Fibroblast of lung (primary cell): ENCODE measurements at regions not wholly inside any gene's neighbourhood (a gene's known extent, or its start where the extent isn't known, plus 50 kb on each side); places are given as distances from the start of the nearest gene placed in this dataset.
"Not testable (repeated sequence)": the region's sequence is repeated elsewhere in the genome, so short reads cannot be mapped to it uniquely, and the experiment has no call there.

Experiments
- DNase-seq, 2 donors: peaks; one replicate each; pipeline versions ENCODE4 v3.0.0 to v3.0.0-alpha.2; 2010; ENCODE audit warnings: low read depth in 2 of 2
- H2AFZ ChIP-seq: 2 replicates; pipeline ENCODE4 v1.5.1; 2012; ENCODE audit warnings: low read length, control low read depth, inconsistent platforms
- H3K27ac ChIP-seq: 2 replicates; pipeline ENCODE4 v1.5.1; 2011; ENCODE audit warnings: low read length, control low read depth; ENCODE audit not compliant: insufficient read depth
- H3K27me3 ChIP-seq: 2 replicates; pipeline ENCODE4 v1.5.1; 2011; ENCODE audit warnings: mild to moderate bottlenecking, low read length; ENCODE audit not compliant: control insufficient read depth, insufficient read depth
- H3K36me3 ChIP-seq: 2 replicates; pipeline ENCODE4 v1.5.1; 2011; ENCODE audit warnings: low read length; ENCODE audit not compliant: control insufficient read depth, insufficient read depth
- H3K4me1 ChIP-seq: 2 replicates; pipeline ENCODE4 v1.5.1; 2011; ENCODE audit warnings: low read length; ENCODE audit not compliant: control insufficient read depth, insufficient read depth; ENCODE audit errors: extremely low read depth
- H3K4me2 ChIP-seq: 2 replicates; pipeline ENCODE4 v1.5.1; 2011; ENCODE audit warnings: low read length, control low read depth; ENCODE audit not compliant: insufficient read depth; ENCODE audit errors: extremely low read depth
- H3K4me3 ChIP-seq, 4 experiments: fragments of 200-600 bp in 1 of 4; sonication (generic) in 1 of 4; replicated peaks in 1 of 4; 2 replicates each; pipeline ENCODE4 v1.5.1; 2011 to 2016; ENCODE audit warnings: low read length in 4 of 4, low read depth in 3 of 4, mild to moderate bottlenecking in 3 of 4, control low read depth in 2 of 4, inconsistent platforms in 1 of 4, mixed read lengths in 1 of 4; ENCODE audit not compliant: insufficient read depth in 1 of 4; ENCODE audit errors: control extremely low read depth in 1 of 4
- H3K79me2 ChIP-seq: 2 replicates; pipeline ENCODE4 v1.5.1; 2012; ENCODE audit warnings: mild to moderate bottlenecking, low read length, inconsistent platforms; ENCODE audit not compliant: control insufficient read depth, insufficient read depth
- H3K9ac ChIP-seq: 2 replicates; pipeline ENCODE4 v1.5.1; 2011; ENCODE audit warnings: mild to moderate bottlenecking, low read length, control low read depth; ENCODE audit not compliant: insufficient read depth
- H3K9me3 ChIP-seq: 2 replicates; pipeline ENCODE4 v1.5.1; 2012; ENCODE audit warnings: low read depth, low read length; ENCODE audit not compliant: control insufficient read depth, insufficient read depth
- H4K20me1 ChIP-seq: 2 replicates; pipeline ENCODE4 v1.5.1; 2011; ENCODE audit warnings: low read length; ENCODE audit not compliant: control insufficient read depth, insufficient read depth; ENCODE audit errors: extremely low read depth
- EZH2 ChIP-seq: IDR thresholded peaks from 2 replicates; pipeline ENCODE4 v1.5.1; 2012; ENCODE audit warnings: low read length, control low read depth, mild to moderate bottlenecking; ENCODE audit errors: missing control alignments
- TF ChIP-seq, protein P1 (sequence below), 2 donors: IDR thresholded peaks in 1 of 2; conservative IDR thresholded peaks in 1 of 2; 1 replicate in 1 of 2; 2 replicates in 1 of 2; pipeline ENCODE4 v1.5.1; 2011 to 2012; ENCODE audit warnings: low read length in 2 of 2, control low read depth in 1 of 2, inconsistent platforms in 1 of 2, low read depth in 1 of 2, mild to moderate bottlenecking in 1 of 2

DNA sequence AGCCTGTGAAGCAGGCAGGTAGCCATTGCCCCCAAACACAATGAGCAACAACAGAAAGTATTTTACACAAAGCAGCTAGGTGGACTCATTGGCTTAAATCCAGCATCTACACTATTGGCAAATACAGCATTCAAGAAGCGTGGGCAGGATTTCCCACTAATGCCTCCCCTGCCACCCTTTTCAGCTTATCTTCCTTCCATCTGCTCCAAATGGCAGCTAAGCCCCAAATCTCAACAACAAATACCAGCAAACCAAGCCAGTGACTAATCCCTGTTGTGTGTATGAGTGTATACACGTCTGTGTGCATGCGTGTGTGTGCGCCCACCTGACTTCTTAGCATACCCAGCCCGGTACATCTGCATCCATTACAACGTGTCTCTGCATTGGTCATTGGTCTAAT, 151.2 kb upstream of the WWC1 start:
- no peaks in the 10 kb centered on the region for H3K4me1 ChIP-seq
- no peak for DNase-seq
- no peak overlapping the region for H3K9ac ChIP-seq
- no peak overlapping the region for H3K27ac ChIP-seq
- no peak overlapping the region for H2AFZ ChIP-seq
- H3K9me3 ChIP-seq = no peaks in the 10 kb centered on the region
- no peaks in the 10 kb centered on the region for H3K27me3 ChIP-seq
- H3K79me2 ChIP-seq = no peaks in the 10 kb centered on the region
- H4K20me1 ChIP-seq = no peaks in the 10 kb centered on the region
- no peak overlapping the region for H3K4me2 ChIP-seq
- TF ChIP-seq, protein P1, sequence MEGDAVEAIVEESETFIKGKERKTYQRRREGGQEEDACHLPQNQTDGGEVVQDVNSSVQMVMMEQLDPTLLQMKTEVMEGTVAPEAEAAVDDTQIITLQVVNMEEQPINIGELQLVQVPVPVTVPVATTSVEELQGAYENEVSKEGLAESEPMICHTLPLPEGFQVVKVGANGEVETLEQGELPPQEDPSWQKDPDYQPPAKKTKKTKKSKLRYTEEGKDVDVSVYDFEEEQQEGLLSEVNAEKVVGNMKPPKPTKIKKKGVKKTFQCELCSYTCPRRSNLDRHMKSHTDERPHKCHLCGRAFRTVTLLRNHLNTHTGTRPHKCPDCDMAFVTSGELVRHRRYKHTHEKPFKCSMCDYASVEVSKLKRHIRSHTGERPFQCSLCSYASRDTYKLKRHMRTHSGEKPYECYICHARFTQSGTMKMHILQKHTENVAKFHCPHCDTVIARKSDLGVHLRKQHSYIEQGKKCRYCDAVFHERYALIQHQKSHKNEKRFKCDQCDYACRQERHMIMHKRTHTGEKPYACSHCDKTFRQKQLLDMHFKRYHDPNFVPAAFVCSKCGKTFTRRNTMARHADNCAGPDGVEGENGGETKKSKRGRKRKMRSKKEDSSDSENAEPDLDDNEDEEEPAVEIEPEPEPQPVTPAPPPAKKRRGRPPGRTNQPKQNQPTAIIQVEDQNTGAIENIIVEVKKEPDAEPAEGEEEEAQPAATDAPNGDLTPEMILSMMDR (conservative IDR thresholded peaks at IDR 0.05 in 1 of 2, IDR thresholded peaks at IDR 0.05 in 1 of 2; ENCODE audit: low read depth in 1 of 2, low read length in 2 of 2) = no peak
- no peak for TF ChIP-seq EZH2
- no peak overlapping the region for H3K4me3 ChIP-seq
- no peaks in the 10 kb centered on the region for H3K36me3 ChIP-seq

DNA sequence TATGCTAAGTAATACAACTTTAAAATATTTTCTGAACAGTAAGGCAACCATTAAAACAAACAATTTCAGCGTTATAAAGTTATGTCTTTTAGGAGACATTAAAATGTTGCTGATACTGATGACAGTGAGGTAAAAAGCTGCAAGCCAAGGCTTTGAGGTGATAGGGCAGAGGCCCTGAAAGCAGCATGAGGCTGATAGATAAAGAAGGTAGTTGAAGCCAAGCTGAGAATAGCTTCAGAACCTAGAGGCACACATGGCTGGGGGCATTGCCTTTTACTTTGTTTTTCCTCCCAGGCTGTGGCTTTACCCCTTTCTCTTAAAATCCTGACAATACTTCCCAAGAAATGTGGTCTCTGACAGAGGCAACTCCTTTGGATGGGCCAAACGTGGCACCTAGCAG, 149.0 kb upstream of the WWC1 start:
- Histone ChIP-seq H3K79me2 (no peaks in the 10 kb centered on the region), H2AFZ (no peak overlapping the region), H3K36me3 (no peaks in the 10 kb centered on the region), H3K9me3 (no peaks in the 10 kb centered on the region), H3K4me3 (no peak overlapping the region), H3K27ac (no peak overlapping the region), H3K4me1 (no peaks in the 10 kb centered on the region), H4K20me1 (no peaks in the 10 kb centered on the region), H3K27me3 (no peaks in the 10 kb centered on the region), H3K9ac (no peak overlapping the region), H3K4me2 (no peak overlapping the region)
- DNase-seq = no peak
- TF ChIP-seq, protein P1 (conservative IDR thresholded peaks at IDR 0.05 in 1 of 2, IDR thresholded peaks at IDR 0.05 in 1 of 2; ENCODE audit: low read depth in 1 of 2, low read length in 2 of 2) = no peak
- no peak for TF ChIP-seq EZH2

DNA sequence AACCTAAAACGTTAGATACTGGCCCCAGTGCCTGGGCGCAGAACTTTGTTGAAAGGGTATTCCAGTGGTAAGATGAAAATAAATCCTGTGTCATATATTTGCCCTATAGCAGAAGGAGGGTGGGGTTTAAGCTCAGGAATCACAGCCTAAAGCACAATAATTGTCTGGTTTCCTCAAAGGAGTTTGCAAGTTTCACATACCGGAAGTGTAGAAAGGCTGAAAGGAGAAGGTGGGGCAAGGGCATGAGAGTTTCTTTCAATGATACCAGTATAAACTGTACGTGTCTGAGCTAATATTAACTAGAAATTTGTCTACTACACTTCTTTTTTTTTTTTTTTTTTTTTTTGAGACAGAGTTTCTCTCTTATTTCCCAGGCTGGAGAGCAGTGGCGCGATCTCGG, 147.9 kb upstream of the WWC1 start:
- H3K27ac ChIP-seq, H3K4me1 ChIP-seq, H3K4me3 ChIP-seq, H3K4me2 ChIP-seq, H2AFZ ChIP-seq, H3K9me3 ChIP-seq, H3K36me3 ChIP-seq, H3K27me3 ChIP-seq, H3K79me2 ChIP-seq, H4K20me1 ChIP-seq, H3K9ac ChIP-seq, DNase-seq: not testable (repeated sequence)

DNA sequence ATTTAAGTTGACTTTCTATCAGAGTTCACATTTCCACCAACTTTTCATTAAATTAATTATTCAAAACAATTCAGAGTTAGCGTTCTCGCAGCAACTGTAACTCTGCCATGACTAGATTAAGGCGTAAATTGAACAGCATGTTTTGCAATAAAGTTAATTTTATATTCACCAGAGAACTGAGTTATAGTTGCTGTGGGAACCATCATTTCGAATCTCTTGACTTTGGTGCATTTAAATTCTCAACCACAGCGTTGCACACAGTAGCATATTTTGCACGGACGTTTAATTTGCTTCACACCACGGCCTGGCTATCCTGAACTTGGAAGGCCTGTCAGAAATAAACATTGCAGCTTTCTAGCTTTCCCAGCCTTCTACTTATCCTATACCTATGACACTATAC, 144.3 kb upstream of the WWC1 start:
- Histone ChIP-seq H3K36me3 (no peaks in the 10 kb centered on the region), H2AFZ (no peak overlapping the region), H3K27me3 (no peaks in the 10 kb centered on the region), H3K4me1 (no peaks in the 10 kb centered on the region), H3K27ac (no peak overlapping the region), H3K4me2 (no peak overlapping the region), H3K9ac (no peak overlapping the region), H3K79me2 (no peaks in the 10 kb centered on the region), H4K20me1 (no peaks in the 10 kb centered on the region), H3K9me3 (no peaks in the 10 kb centered on the region), H3K4me3 (no peak overlapping the region)
- no peak for DNase-seq
- no peak for TF ChIP-seq EZH2
- TF ChIP-seq, protein P1 (conservative IDR thresholded peaks at IDR 0.05 in 1 of 2, IDR thresholded peaks at IDR 0.05 in 1 of 2; ENCODE audit: low read depth in 1 of 2, low read length in 2 of 2) = no peak
